ENCODE measurements at regions not wholly inside any gene's neighbourhood (a gene's known extent, or its start where the extent isn't known, plus 50 kb on each side); places are given as distances from the start of the nearest gene placed in this dataset.

DNA sequence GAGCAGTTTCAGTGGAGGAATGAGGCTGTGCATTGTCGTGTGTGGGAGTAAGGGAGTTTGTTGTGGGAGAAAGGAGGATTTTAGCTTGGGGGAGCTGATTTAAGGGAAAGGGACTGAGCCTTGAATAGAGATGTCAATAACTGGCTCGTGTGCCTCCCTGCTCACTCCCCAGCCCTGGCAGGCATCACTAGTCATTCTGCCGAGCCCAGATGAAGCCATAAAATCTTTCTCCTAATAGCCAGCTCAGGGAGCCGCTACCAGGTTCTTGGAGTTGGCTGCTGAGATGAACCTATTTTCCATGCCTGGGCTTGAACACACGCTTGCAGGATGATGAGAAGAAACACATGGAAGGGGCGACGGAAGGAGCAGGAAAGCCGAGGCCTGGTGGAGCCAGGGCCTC lies 65.0 kb upstream of the POU3F1 start:
- ATAC-seq (no peak), DNase-seq (no peak)
- intact Hi-C loops (cut with micrococcal nuclease) = no loop called here

DNA sequence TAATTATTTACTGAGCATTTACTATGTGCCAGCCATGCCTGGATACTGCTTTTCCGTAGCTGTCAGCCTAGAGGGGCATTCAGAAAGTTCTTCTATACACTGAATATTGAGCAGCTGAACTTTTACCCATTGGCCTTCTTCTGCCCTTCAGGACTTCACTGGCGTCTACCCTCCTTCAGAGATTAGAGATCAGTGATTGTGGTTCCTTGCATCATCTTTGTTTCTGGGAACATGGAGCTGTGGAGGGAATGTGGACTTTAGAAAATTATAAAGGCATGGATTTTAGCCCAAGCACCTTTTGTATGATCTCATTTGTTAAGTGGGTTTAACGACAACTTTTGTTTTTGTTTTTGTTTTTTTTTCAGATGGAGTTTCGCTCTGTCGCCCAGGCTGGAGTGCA lies 58.7 kb upstream of the POU3F1 start:
- intact Hi-C loops (cut with micrococcal nuclease) = no loop called here
- no peak for DNase-seq
- no peak for ATAC-seq

DNA sequence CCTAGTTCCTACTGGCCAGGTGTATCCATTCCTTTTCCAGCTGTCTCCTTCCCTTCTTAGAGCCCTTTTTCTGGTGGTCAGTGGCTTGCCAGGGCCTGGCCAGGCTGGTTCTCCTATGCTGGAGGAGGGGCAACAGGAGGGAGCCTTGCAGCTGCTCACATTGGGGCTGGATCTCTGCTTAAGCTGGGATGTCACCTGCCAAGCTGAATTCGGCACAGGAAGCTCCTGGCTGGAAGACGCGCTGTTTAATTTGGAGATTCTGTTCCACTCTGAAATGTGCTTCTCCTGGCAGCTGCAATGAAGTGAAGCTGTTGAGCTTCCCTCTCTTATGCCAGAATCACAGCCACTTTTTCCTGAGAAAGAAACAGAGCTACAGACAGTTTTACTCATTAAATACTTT lies 56.0 kb upstream of the POU3F1 start:
- ATAC-seq (no peak), DNase-seq (no peak)
- intact Hi-C loops (cut with micrococcal nuclease) = no loop called here

DNA sequence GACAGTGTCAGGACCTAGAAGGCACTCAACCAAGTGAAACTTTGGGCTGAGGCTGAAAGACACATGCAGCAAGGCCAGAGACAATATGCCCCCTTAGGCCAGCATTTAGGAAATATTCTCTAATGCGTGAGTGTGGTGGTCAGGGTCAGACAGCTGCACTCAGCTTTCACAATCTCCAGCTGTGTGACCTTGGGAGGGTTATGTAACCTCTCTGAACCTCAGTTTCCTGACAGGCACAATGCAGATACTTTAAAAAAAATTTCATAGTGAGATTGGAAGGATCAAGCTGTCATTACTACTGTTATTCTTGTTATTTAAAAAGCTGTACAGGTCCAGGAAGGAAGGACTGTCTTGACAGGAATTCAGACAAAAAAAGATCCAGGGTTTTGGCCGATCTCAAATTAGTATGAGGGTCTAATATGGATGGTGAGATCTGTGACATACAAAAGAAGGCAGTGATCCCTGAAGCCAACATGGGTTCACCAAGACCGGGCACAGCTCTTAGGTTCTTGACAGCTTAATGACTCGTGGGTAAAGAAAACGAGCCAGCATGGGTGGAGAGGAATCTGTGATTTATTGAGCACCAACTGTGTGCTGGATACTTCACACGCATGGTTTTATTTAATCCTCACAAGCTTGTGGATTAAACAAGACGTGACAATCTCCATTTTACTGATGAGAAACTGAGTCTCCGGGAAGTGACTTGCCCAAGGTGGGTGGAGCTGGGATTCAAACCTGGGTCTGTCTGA lies 54.6 kb upstream of the POU3F1 start:
- intact Hi-C loops (cut with micrococcal nuclease) = no loop called here
- DNase-seq = no peak
- no peak for ATAC-seq

DNA sequence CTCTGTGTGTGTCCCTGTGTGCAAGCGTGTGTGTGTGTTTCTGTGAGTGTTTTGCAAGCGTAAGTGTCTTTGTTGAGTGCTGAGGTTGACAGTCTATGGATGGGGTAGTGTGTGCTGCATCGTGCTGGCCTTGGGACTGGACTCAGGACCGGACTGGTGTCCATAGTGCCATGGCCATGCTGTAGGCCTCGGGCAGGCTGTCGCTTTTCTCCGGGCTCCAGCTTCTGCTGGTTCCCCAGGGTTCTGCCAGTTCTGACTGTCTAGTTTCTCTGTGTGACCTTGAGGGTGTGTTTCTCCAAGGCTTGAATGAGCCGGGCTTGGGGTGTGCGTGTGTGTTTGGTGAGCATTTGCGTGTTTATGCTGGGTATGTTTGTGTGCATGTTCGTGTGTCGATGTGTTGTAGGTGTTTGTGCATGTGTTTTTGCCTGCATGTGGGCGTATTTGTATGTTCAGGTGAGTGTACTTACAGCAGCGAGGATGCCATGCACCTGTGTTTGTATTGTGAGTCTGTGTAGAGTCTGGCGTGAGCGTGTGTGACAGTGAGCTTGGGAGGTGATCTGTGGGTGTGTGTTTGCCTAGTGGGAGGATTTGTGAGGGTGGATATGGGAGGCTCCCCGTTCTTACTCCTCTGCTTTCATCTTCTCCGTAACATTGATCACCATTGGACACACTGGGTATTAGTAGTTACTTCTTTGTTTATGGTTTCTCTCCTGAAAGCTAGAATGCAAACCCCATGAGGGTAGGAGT lies 51.7 kb upstream of the POU3F1 start:
- DNase-seq (no peak), ATAC-seq (no peak)
- intact Hi-C loops (cut with micrococcal nuclease) = no loop called here

DNA sequence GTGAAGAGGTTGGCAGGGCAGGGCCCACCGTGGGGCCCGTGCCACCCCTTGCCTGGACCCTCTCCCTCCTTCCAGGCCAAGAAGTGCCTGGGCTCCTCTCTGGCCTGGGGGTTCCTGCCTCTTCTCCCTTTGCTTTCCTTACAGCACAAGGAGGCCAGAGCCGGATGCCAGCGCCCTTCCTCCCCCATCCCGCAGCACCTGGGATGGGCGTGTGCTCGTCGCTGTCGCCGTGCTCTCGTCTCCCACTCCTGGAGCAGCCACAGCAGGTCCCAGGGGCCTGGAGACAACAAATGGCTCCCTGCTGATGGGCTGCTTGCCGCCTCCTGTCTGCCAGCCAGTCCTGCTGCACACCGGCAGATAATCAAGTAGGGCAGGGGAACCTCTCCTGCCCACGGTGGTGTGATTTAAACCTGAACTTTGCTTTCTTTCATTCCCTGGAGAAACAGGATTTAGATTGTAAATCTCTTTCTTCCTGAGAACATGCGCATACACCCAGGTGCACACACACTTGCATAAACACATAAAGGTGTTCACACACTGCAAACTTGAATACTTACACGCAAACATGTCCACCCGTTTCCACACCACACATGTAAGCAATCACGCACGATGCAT lies 50.8 kb upstream of the POU3F1 start:
- ATAC-seq (no peak), DNase-seq (no peak)
- intact Hi-C loops (cut with micrococcal nuclease) = no loop called here

All from left ventricle myocardium superior (tissue), 1 donor.